NCI-H2029 treated with DMSO at 0.1 percent for 48 hours (cell line): ENCODE measurements at regions not wholly inside any gene's neighbourhood (a gene's known extent, or its start where the extent isn't known, plus 50 kb on each side); places are given as distances from the start of the nearest gene placed in this dataset.

Source experiments
- DNase-seq: peaks from one replicate; lab custom pipeline; 2025; lab: John Stamatoyannopoulos, UW

GRCh38 chr3:193780810-193781478 lies 187.9 kb downstream of the OPA1 start:
- DNase-seq, result peak; percentile 70

- no peak for DNase-seq
Observed at GRCh38 chr3:193782276-193782647, 189.3 kb downstream of the OPA1 start.

GRCh38 chr3:193782747-193783146 lies 189.7 kb downstream of the OPA1 start:
- no peak for DNase-seq

GRCh38 chr3:193783166-193783896 lies 190.3 kb downstream of the OPA1 start:
- DNase-seq, result no peak

GRCh38 chr3:193784822-193785221 lies 191.8 kb downstream of the OPA1 start:
- DNase-seq, result no peak

- DNase-seq, result no peak
Observed at GRCh38 chr3:193787496-193787870, 194.5 kb downstream of the OPA1 start.

- DNase-seq, result no peak
Observed at GRCh38 chr3:193788189-193788991, 195.4 kb downstream of the OPA1 start.

GRCh38 chr3:193789455-193789854 lies 196.4 kb downstream of the OPA1 start:
- DNase-seq, result no peak

- DNase-seq, result no peak
Observed at GRCh38 chr3:193790086-193790990, 197.3 kb downstream of the OPA1 start.

GRCh38 chr3:193791041-193792032 lies 198.3 kb downstream of the OPA1 start:
- DNase-seq, result peak; percentile 50

GRCh38 chr3:193793123-193793522 lies 200.1 kb downstream of the OPA1 start:
- no peak for DNase-seq

- DNase-seq, result no peak
Observed at GRCh38 chr3:193794002-193794881, 201.2 kb downstream of the OPA1 start.

GRCh38 chr3:193795062-193795690 lies 202.2 kb downstream of the OPA1 start:
- DNase-seq, result no peak

- no peak for DNase-seq
Observed at GRCh38 chr3:193796089-193796488, 203.1 kb downstream of the OPA1 start.

GRCh38 chr3:193797566-193797965 lies 204.6 kb downstream of the OPA1 start:
- DNase-seq, result no peak

GRCh38 chr3:193798051-193798450 lies 205.0 kb downstream of the OPA1 start:
- no peak for DNase-seq

GRCh38 chr3:193800138-193801043 lies 207.4 kb downstream of the OPA1 start:
- no peak for DNase-seq

- no peak for DNase-seq
Observed at GRCh38 chr3:193801097-193801496, 208.1 kb downstream of the OPA1 start.
